ENCODE measurements at regions not wholly inside any gene's neighbourhood (a gene's known extent, or its start where the extent isn't known, plus 50 kb on each side); places are given as distances from the start of the nearest gene placed in this dataset.

- TF ChIP-seq POLR2A (IDR thresholded peaks at IDR 0.05) (no peak), CTCF (IDR thresholded peaks at IDR 0.05) (no peak)
These were observed 242.1 kb upstream of the RND3 start for GRCh38 chr2:150729495-150729955.
